GM13977 (cell line): ENCODE measurements at regions not wholly inside any gene's neighbourhood (a gene's known extent, or its start where the extent isn't known, plus 50 kb on each side); places are given as distances from the start of the nearest gene placed in this dataset.

Experiments
- DNase-seq: peaks from one replicate; pipeline ENCODE4 v3.0.0; 2012; ENCODE audit warnings: low spot score
- CTCF ChIP-seq: IDR thresholded peaks from 2 replicates; pipeline ENCODE4 v1.5.1; 2012; ENCODE audit warnings: mild to moderate bottlenecking, control low read depth; ENCODE audit not compliant: insufficient read depth; ENCODE audit errors: extremely low read depth, missing control alignments
- in situ Hi-C: fragments of 300-500 bp; cut with MboI; formaldehyde crosslinking; loops from one replicate; pipeline ENCODE4 v1.12.0; 2022; ENCODE audit warnings: low sequenced_read_pairs, low pct_unique_long_range_greater_than_20kb, mixed read lengths, inconsistent platforms; ENCODE audit not compliant: unreplicated experiment

- no peak for TF ChIP-seq CTCF
- in situ Hi-C loops: no loop called here
- no peak for DNase-seq
These were observed 58.1 kb upstream of the TGIF1 start for GRCh38 chr18:3391704-3392466.

GRCh38 chr18:3392467-3392855 is 57.5 kb upstream of the TGIF1 start:
- in situ Hi-C loops: no loop called here
- TF ChIP-seq CTCF: no peak
- DNase-seq: no peak

- TF ChIP-seq CTCF: no peak
- in situ Hi-C loops: no loop called here
- no peak for DNase-seq
These were observed 55.3 kb upstream of the TGIF1 start for GRCh38 chr18:3394648-3395047.

GRCh38 chr18:3395466-3395865 is 54.5 kb upstream of the TGIF1 start:
- in situ Hi-C loops: no loop called here
- DNase-seq: no peak
- TF ChIP-seq CTCF: no peak

GRCh38 chr18:3397031-3397750 is 52.8 kb upstream of the TGIF1 start:
- DNase-seq: no peak
- no peak for TF ChIP-seq CTCF
- in situ Hi-C loops: no loop called here

GRCh38 chr18:3397786-3398185 is 52.2 kb upstream of the TGIF1 start:
- TF ChIP-seq CTCF: no peak
- DNase-seq: no peak
- in situ Hi-C loops: no loop called here
